Left ventricle myocardium superior (tissue), 1 donor: ENCODE measurements at regions not wholly inside any gene's neighbourhood (a gene's known extent, or its start where the extent isn't known, plus 50 kb on each side); places are given as distances from the start of the nearest gene placed in this dataset.

Experiments used
- ATAC-seq: fragments of 200-7000 bp; cut with Tn5 transposase; one replicate; pipeline ENCODE4 v1.9.1; 2020; ENCODE audit warnings: mild to moderate bottlenecking, moderate library complexity
- DNase-seq: peaks from one replicate; pipeline ENCODE4 v3.0.0-alpha.2; 2020
- intact Hi-C: fragments of 100-400 bp; cut with micrococcal nuclease; formaldehyde crosslinking; loops from one replicate; pipeline ENCODE4 v1.11.0; 2022
- donor health status: DM: no; HTN: yes; CAD: no; lungs with severe emphysema.

- DNase-seq (no peak), ATAC-seq (no peak)
- intact Hi-C loops = no loop called here
These were observed 316.0 kb upstream of the IRAK1BP1 start for GRCh38 chr6:78551361-78551760.

DNA sequence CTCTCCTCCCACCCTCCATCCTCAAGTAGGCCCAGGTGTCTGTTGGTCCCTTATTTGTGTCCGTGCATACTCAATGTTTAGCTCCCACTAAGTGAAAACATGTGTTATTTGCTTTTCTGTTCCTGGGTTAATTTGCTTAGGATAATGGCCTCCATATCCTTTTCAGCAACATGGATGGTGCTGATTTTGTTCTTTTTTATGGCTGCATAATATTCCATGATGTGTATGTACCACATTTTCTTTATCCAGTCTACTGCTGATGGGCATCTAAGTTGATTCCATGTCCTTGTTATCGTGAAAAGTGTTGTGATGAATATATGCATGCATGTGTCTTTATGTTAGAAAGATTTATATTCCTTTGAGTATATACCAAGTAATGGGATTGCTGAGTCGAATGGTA, 314.9 kb upstream of the IRAK1BP1 start:
- intact Hi-C loops = no loop called here
- ATAC-seq (no peak), DNase-seq (no peak)

DNA sequence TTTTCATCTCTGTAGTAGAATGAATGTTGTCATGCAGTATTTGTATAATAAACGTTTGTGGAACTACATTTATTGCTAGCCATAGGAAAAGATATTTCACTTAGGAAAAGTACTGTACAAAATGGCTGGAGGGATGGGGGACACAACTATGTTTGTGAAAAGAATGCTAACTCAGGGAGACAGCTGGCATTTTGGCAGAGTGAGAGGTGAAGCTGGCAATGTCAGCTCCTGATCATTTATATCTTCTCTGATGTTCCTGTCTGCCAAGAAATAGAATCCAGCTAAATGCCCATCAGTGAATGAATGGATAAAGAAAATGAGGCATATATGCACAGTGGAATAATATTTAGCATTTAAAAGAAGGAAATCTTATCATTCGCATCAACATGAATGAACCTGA, 313.0 kb upstream of the IRAK1BP1 start:
- DNase-seq (no peak), ATAC-seq (no peak)
- intact Hi-C loops = no loop called here

DNA sequence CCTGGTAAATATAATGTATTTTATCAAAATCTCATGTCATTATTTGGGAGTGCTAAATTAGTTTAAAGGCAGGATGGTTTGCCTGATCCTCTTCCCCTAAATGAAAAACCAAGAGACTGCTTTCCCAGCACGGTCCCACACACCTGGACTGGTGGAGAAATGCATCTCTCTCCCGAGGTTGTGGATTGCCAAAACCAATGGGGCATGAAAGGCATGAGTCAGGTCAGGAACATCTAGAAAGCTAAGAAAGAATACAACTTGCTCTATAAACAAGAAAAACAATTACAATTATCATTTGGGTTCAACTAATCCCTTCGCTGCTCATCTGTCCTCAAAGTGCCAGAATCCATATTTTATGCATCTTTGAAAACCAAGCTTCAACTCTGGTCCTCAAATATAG, 308.3 kb upstream of the IRAK1BP1 start:
- ATAC-seq (no peak), DNase-seq (no peak)
- intact Hi-C loops = no loop called here

GRCh38 chr6:78561015-78561414, 306.3 kb upstream of the IRAK1BP1 start:
- intact Hi-C loops = no loop called here
- no peak for ATAC-seq

GRCh38 chr6:78565997-78566396, 301.4 kb upstream of the IRAK1BP1 start:
- ATAC-seq = no peak

More at GRCh38 chr6:78561015-78561414, 306.3 kb upstream of the IRAK1BP1 start:
- no peak for DNase-seq

GRCh38 chr6:78570044-78570443, 297.3 kb upstream of the IRAK1BP1 start:
- intact Hi-C loops = no loop called here
- no peak for DNase-seq
- no peak for ATAC-seq

More at GRCh38 chr6:78565997-78566396, 301.4 kb upstream of the IRAK1BP1 start:
- DNase-seq = no peak
- intact Hi-C loops = no loop called here

DNA sequence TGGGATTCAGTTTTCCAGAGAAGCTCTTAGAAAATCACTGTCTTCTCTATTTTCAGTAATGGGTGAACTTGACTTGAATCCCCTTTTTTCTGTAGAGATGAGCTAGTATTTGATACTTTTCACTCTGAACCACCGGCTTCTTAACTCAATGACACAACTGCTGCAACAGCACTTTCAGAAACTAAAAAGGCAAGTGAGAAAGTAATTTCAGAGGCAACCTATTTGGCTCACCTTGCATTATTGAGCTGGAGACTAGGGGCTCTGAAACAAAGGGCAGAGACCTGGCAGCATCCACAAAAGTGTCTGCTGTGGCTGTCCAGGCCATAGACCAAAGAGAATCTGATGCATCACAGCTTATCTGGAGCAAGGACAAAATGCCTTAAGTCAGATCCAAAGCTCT, 289.8 kb upstream of the IRAK1BP1 start:
- intact Hi-C loops = no loop called here

GRCh38 chr6:78578430-78578829, 288.9 kb upstream of the IRAK1BP1 start:
- ATAC-seq (no peak), DNase-seq (no peak)
- intact Hi-C loops = no loop called here

More for the DNA sequence above, 289.8 kb upstream of the IRAK1BP1 start:
- DNase-seq = no peak
- no peak for ATAC-seq

DNA sequence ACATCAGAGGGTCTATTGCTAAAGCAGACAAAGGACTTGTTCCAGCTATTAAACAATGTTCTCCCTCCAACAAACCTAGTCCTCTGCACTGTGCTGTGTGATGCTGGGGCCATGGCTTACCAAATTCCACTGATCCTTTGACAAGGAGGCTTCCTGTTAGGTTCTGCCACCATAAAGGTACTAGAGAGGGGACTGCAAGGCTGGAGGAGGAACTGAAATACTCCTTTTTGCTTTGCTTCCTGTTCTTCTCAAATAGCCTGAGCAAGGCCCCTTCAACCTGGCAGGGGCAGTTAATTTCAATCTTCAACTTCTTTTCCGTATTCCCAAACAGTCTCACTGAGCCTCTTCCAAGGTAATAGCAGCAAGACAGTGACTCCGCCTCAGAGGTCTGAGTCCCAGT, 286.4 kb upstream of the IRAK1BP1 start:
- ATAC-seq = no peak
- no peak for DNase-seq
- intact Hi-C loops = no loop called here

DNA sequence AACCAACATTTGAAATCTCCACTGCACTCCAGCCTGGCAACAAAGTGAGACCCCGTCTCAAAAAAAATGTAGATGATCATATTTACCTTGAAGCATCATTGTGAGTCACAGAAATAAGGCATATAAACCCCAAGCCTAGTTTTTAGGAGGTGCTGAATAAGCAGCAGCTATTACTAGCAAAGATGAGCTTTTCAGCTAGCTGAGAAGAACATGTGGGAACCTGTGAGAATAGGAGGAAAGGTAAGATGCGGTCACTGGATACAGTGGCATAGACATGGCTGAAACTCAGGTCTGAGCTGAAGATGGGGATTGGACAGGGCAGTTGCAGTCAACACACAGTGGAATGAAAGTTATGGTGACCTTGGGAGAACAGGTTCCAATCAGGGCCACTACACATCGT, 284.3 kb upstream of the IRAK1BP1 start:
- DNase-seq (no peak), ATAC-seq (no peak)
- intact Hi-C loops = no loop called here

- no peak for ATAC-seq
- intact Hi-C loops = no loop called here
These were observed 277.9 kb upstream of the IRAK1BP1 start for GRCh38 chr6:78589436-78589835.

GRCh38 chr6:78593898-78594667, 273.3 kb upstream of the IRAK1BP1 start:
- no peak for ATAC-seq
- intact Hi-C loops = no loop called here
- no peak for DNase-seq

More at GRCh38 chr6:78589436-78589835, 277.9 kb upstream of the IRAK1BP1 start:
- no peak for DNase-seq

DNA sequence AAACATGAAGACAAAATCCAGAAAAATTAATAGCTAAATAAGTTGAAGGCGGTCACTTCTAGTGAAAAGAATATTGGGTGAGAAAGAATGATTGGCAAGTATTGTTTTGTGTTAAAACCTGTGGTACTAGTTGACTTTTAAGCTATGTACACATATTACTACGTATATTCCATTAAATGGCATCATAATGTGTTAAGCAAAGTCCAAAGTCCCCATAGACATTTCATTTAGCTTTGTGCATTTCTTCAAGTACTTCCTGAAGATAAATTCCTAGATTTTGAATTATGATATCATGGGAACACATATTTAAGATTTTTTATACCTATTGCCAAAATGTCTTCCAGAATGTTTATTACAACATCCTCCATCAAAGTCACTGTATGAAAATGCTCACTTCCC, 272.7 kb upstream of the IRAK1BP1 start:
- DNase-seq = no peak
- intact Hi-C loops = no loop called here

DNA sequence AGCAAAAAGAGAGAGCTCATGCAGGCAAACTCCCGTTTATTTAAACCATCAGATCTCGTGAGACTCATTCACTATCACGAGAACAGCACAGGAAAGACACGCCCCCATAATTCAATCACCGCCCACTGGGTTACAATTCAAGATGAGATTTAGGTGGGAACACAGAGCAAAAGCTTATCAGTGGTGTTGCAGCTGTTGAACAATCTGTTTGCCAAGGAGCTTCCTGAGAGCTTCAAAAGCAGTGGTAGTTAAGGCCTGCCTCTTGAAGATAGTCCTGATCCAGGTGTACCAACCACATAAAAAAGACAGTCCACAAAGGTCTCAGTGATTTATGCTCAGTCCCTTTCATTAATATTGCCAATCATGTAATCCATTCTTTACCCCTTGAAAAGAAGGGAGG, 269.4 kb upstream of the IRAK1BP1 start:
- intact Hi-C loops = no loop called here

More for the DNA sequence above, 272.7 kb upstream of the IRAK1BP1 start:
- ATAC-seq = no peak

GRCh38 chr6:78598966-78599365, 268.4 kb upstream of the IRAK1BP1 start:
- intact Hi-C loops = no loop called here
- ATAC-seq = no peak
- DNase-seq = no peak

More for the DNA sequence above, 269.4 kb upstream of the IRAK1BP1 start:
- DNase-seq (no peak), ATAC-seq (no peak)

GRCh38 chr6:78599526-78599925, 267.8 kb upstream of the IRAK1BP1 start:
- DNase-seq (no peak), ATAC-seq (no peak)
- intact Hi-C loops = no loop called here

- ATAC-seq = no peak
- intact Hi-C loops = no loop called here
- DNase-seq = no peak
These were observed 261.4 kb upstream of the IRAK1BP1 start for GRCh38 chr6:78605909-78606446.

DNA sequence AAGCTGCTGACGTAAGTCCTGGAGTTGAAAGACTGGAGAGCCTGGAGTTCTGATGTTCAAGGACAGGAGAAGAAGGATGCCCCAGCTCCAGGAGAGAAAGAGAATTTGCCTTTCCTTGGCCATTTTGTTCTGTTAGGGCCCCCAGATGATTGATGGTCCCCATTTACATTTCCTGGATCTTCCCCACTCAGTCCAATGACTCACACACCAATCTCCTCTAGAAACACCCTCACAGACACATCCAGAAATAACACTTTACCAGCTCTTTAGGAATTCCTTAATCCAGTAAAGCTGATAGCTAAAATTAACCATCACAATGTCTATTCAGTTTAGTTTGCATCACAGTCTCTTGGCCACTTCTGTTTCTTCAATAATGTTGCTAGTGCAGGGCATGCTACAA, 260.2 kb upstream of the IRAK1BP1 start:
- no peak for DNase-seq
- no peak for ATAC-seq
- intact Hi-C loops = no loop called here

DNA sequence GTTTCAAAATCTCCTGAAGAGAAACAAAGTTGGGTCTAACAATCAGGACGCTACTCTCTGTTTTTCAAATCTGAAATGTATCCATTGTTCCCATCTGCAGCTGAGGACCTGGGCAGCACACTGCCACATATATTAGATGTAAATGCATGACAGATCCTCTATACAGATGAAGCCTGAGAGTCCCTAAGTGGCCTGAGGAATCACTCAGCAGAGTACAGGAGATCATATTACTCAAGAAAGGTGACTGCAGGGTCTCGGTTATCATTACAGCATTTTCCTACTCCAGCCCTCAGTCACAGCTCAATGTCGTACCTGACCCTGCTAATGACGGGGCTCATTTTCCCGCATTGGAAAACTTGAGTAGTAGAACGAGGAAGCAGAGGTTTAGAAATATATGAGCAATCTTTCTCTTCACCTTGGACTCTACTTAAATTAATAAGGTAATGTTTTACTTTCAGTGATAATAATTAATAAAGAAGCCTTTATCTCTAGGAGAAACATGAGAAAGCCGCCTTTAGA, 256.2 kb upstream of the IRAK1BP1 start:
- no peak for ATAC-seq
- intact Hi-C loops = no loop called here
- DNase-seq = no peak
